ENCODE measurements at regions not wholly inside any gene's neighbourhood (a gene's known extent, or its start where the extent isn't known, plus 50 kb on each side); places are given as distances from the start of the nearest gene placed in this dataset.

DNA sequence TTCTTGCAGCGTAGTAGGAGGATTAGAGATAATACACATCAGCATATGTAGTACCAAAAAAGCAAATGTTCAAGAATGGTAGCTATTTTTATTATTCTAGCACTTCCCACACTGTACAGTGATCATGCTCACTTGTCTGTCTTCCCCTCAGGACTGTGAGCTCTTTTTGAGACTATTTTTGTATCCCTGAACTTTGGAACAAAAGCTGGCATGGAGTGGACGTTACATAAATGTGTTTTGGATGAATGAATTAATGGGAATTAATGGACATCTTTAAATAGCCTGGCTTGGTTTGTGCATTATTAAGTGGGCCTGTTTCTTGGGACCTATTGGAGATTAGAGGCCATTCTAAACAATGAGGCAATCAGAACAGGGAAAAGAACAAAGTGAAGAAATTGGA, 243.7 kb downstream of the CD83 start:
- TF ChIP-seq, protein P1, sequence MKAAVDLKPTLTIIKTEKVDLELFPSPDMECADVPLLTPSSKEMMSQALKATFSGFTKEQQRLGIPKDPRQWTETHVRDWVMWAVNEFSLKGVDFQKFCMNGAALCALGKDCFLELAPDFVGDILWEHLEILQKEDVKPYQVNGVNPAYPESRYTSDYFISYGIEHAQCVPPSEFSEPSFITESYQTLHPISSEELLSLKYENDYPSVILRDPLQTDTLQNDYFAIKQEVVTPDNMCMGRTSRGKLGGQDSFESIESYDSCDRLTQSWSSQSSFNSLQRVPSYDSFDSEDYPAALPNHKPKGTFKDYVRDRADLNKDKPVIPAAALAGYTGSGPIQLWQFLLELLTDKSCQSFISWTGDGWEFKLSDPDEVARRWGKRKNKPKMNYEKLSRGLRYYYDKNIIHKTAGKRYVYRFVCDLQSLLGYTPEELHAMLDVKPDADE (IDR thresholded peaks at IDR 0.05) = no peak
- TF ChIP-seq EZH2 (IDR thresholded peaks at IDR 0.05; ENCODE audit: low read depth, unreplicated experiment) (no peak), POLR2AphosphoS5 (IDR thresholded peaks at IDR 0.05; ENCODE audit: low read depth) (no peak), CREB1 (CRISPR knock-in tag; IDR thresholded peaks at IDR 0.05; ENCODE audit: low read depth) (no peak), JUNB (IDR thresholded peaks at IDR 0.05; ENCODE audit: unreplicated experiment) (no peak), EZH2phosphoT487 (IDR thresholded peaks at IDR 0.05; ENCODE audit: unreplicated experiment) (no peak), NANOG (IDR thresholded peaks at IDR 0.05; ENCODE audit: borderline replicate concordance) (no peak), STAT1 (IDR thresholded peaks at IDR 0.05; ENCODE audit: unreplicated experiment) (no peak), ZNF331 (CRISPR knock-in tag; IDR thresholded peaks at IDR 0.05; ENCODE audit: low read depth) (no peak)
- TF ChIP-seq, protein P2, sequence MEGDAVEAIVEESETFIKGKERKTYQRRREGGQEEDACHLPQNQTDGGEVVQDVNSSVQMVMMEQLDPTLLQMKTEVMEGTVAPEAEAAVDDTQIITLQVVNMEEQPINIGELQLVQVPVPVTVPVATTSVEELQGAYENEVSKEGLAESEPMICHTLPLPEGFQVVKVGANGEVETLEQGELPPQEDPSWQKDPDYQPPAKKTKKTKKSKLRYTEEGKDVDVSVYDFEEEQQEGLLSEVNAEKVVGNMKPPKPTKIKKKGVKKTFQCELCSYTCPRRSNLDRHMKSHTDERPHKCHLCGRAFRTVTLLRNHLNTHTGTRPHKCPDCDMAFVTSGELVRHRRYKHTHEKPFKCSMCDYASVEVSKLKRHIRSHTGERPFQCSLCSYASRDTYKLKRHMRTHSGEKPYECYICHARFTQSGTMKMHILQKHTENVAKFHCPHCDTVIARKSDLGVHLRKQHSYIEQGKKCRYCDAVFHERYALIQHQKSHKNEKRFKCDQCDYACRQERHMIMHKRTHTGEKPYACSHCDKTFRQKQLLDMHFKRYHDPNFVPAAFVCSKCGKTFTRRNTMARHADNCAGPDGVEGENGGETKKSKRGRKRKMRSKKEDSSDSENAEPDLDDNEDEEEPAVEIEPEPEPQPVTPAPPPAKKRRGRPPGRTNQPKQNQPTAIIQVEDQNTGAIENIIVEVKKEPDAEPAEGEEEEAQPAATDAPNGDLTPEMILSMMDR (conservative IDR thresholded peaks at IDR 0.05; ENCODE audit: low read depth in 2 of 2) = no peak
- TF ChIP-seq, protein P3, sequence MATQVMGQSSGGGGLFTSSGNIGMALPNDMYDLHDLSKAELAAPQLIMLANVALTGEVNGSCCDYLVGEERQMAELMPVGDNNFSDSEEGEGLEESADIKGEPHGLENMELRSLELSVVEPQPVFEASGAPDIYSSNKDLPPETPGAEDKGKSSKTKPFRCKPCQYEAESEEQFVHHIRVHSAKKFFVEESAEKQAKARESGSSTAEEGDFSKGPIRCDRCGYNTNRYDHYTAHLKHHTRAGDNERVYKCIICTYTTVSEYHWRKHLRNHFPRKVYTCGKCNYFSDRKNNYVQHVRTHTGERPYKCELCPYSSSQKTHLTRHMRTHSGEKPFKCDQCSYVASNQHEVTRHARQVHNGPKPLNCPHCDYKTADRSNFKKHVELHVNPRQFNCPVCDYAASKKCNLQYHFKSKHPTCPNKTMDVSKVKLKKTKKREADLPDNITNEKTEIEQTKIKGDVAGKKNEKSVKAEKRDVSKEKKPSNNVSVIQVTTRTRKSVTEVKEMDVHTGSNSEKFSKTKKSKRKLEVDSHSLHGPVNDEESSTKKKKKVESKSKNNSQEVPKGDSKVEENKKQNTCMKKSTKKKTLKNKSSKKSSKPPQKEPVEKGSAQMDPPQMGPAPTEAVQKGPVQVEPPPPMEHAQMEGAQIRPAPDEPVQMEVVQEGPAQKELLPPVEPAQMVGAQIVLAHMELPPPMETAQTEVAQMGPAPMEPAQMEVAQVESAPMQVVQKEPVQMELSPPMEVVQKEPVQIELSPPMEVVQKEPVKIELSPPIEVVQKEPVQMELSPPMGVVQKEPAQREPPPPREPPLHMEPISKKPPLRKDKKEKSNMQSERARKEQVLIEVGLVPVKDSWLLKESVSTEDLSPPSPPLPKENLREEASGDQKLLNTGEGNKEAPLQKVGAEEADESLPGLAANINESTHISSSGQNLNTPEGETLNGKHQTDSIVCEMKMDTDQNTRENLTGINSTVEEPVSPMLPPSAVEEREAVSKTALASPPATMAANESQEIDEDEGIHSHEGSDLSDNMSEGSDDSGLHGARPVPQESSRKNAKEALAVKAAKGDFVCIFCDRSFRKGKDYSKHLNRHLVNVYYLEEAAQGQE (IDR thresholded peaks at IDR 0.05; ENCODE audit: unreplicated experiment) = no peak
